Right lobe of liver (tissue), 6 donors: ENCODE measurements at regions not wholly inside any gene's neighbourhood (a gene's known extent, or its start where the extent isn't known, plus 50 kb on each side); places are given as distances from the start of the nearest gene placed in this dataset.

Experiments used
- ATAC-seq, 4 donors: fragments of 200-7000 bp; cut with Tn5 transposase; one replicate each; pipeline ENCODE4 v1.9.1; 2020; ENCODE audit warnings: mild to moderate bottlenecking in 4 of 4, moderate library complexity in 4 of 4
- DNase-seq, 3 donors: peaks; one replicate each; pipeline ENCODE4 v3.0.0-alpha.2; 2020
- H3K27ac ChIP-seq, 3 donors: fragments of 200-600 bp; one replicate each; pipeline ENCODE4 v1.8.0; 2022
- H3K27me3 ChIP-seq, 2 donors: fragments of 200-600 bp; one replicate each; pipeline ENCODE4 v1.8.0; 2022
- H3K36me3 ChIP-seq, 4 donors: fragments of 200-600 bp; sonication (generic) in 1 of 4; one replicate each; pipeline versions ENCODE4 v1.5.1 to v1.8.0; 2017 to 2022; ENCODE audit warnings: control low read depth in 1 of 4
- H3K4me1 ChIP-seq, 4 donors: fragments of 200-600 bp; sonication (generic) in 1 of 4; one replicate each; pipeline versions ENCODE4 v1.5.1 to v1.8.0; 2017 to 2022; ENCODE audit warnings: control low read depth in 1 of 4
- H3K4me3 ChIP-seq, 3 donors: fragments of 200-600 bp; one replicate each; pipeline ENCODE4 v1.8.0; 2022
- H3K9me3 ChIP-seq, 4 donors: fragments of 200-600 bp; sonication (generic) in 1 of 4; one replicate each; pipeline versions ENCODE4 v1.5.1 to v1.8.0; 2017 to 2022; ENCODE audit warnings: control low read depth in 1 of 4
- POLR2A ChIP-seq: fragments of 450-650 bp; IDR thresholded peaks from one replicate; pipeline ENCODE4 v1.6.1; 2017; ENCODE audit warnings: antibody characterized with exemption, mild to moderate bottlenecking
- WGBS: methylation state at CpG from one replicate; pipeline ENCODE4 v1.1.6; 2018; ENCODE audit warnings: low coverage, low lambda C conversion rate; ENCODE audit not compliant: insufficient coverage; ENCODE audit errors: missing lambda C conversion rate; 5-methylcytosine and 5-hydroxymethylcytosine counted together
- intact Hi-C, 2 donors: fragments of 100-400 bp; cut with DNase I; formaldehyde crosslinking; loops; one replicate each; pipeline versions ENCODE4 v1.11.2 to v1.14.1; 2022
- TF ChIP-seq, protein P1 (sequence below), 4 donors: fragments of 200-600 bp in 3 of 4; fragments of 450-650 bp in 1 of 4; IDR thresholded peaks; one replicate each; pipeline versions ENCODE4 v1.5.1 to v1.8.0; 2016 to 2022; ENCODE audit warnings: antibody characterized with exemption in 4 of 4, mild to moderate bottlenecking in 2 of 4
- donor health status: DM: no; HTN: yes; CAD: no.
- donor health status: DM: no; HTN: no; CAD: no.
- donor health status: DM: no; HTN: no; CAD: no.
- donor health status: DM: no; HTN: yes; CAD: no.
- donor health status: DM: no; HTN: yes; CAD: no.

DNA sequence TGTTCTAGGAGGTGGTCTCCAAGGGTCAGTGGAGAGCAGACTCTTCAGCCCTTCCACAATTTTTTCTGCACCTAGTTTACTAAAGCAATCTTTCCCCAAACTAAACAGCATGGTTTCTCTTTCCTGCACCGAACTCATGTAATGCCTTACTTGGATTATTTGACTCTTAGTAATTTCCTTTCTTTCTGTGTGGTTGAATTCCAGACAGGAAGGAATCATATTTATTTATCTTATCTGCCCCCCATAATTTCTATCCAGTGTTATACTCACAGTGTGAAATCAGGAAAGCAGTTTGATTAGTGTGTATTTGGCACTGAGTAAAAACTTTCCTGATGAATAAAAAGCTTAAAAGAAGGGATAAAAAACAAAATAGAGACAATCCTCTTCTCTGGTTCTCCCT, 140.3 kb upstream of the STMND1 start:
- Histone ChIP-seq H3K4me1 (peaks cover 0 to 7% (median 3%) of the 10 kb centered on the region in 4 donors), H3K4me3 (no peak overlapping the region), H3K27ac (no peak overlapping the region), H3K27me3 (no peaks in the 10 kb centered on the region), H3K9me3 (no peaks in the 10 kb centered on the region), H3K36me3 (no peaks in the 10 kb centered on the region)
- DNase-seq (no peak), ATAC-seq (no peak)
- TF ChIP-seq POLR2A: no peak
- TF ChIP-seq, protein P1, sequence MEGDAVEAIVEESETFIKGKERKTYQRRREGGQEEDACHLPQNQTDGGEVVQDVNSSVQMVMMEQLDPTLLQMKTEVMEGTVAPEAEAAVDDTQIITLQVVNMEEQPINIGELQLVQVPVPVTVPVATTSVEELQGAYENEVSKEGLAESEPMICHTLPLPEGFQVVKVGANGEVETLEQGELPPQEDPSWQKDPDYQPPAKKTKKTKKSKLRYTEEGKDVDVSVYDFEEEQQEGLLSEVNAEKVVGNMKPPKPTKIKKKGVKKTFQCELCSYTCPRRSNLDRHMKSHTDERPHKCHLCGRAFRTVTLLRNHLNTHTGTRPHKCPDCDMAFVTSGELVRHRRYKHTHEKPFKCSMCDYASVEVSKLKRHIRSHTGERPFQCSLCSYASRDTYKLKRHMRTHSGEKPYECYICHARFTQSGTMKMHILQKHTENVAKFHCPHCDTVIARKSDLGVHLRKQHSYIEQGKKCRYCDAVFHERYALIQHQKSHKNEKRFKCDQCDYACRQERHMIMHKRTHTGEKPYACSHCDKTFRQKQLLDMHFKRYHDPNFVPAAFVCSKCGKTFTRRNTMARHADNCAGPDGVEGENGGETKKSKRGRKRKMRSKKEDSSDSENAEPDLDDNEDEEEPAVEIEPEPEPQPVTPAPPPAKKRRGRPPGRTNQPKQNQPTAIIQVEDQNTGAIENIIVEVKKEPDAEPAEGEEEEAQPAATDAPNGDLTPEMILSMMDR (IDR thresholded peaks at IDR 0.05): no peak
- 73% methylated on average over 1 of the region's 1 CpG for WGBS
- intact Hi-C loops: no loop called here

DNA sequence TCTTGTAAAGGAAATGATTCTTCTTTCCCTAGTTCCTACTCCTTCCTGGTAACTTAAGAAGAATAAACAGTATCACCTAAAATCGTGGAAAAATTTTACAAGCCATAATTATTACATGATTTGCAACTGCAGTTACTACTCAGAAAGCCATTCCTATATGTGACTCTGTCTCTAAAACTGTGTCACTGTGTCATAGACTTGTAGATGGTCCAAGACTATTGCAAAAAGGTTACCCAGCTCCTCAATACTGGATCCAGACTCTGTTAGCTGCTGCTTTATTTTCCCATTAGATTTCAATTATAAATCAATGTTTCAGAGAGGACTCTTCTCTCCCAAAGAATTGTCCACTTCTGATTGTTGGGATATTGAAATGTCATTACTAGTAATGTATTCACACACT, 142.1 kb upstream of the STMND1 start:
- Histone ChIP-seq H3K4me3 (no peak overlapping the region), H3K27me3 (no peaks in the 10 kb centered on the region), H3K27ac (no peak overlapping the region), H3K4me1 (peaks cover 0 to 6% (median 1%) of the 10 kb centered on the region in 4 donors), H3K36me3 (no peaks in the 10 kb centered on the region), H3K9me3 (no peaks in the 10 kb centered on the region)
- intact Hi-C loops: no loop called here
- WGBS: 60% methylated on average over 1 of the region's 1 CpG
- DNase-seq (no peak), ATAC-seq (no peak)
- TF ChIP-seq, protein P1 (IDR thresholded peaks at IDR 0.05): no peak

DNA sequence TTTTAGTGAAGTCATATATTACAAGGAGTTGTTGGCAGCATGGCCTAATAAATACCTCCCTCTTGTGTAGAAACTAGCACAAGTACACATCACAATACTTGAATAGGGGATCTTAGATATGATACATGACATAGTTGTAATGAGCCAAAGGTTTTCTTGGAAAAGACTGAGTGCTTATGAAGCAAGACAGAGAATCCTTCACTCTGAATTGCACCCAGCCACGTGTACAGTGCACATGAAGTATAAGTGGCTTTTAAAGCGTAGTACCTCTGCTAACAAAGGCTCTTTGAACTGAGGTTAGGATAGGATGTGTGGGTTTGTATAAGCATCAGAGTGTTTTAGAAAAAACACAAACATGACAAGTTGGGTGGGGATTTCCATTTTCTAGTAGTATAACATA, 145.5 kb upstream of the STMND1 start:
- intact Hi-C loops: no loop called here
- Histone ChIP-seq H3K9me3 (no peaks in the 10 kb centered on the region), H3K27me3 (no peaks in the 10 kb centered on the region), H3K36me3 (no peaks in the 10 kb centered on the region), H3K4me3 (no peak overlapping the region), H3K27ac (no peak overlapping the region), H3K4me1 (no peaks in the 10 kb centered on the region)
- DNase-seq (no peak), ATAC-seq (no peak)
- TF ChIP-seq, protein P1 (IDR thresholded peaks at IDR 0.05): no peak
- 60% methylated on average over 2 of the region's 2 CpGs for WGBS

- WGBS: 78% methylated on average over 5 of the region's 5 CpGs
Observed at GRCh38 chr6:16955899-16956298, 146.0 kb upstream of the STMND1 start.

More at GRCh38 chr6:16955899-16956298, 146.0 kb upstream of the STMND1 start:
- H3K36me3 ChIP-seq: no peaks in the 10 kb centered on the region
- intact Hi-C loops: no loop called here
- no peaks in the 10 kb centered on the region for H3K4me1 ChIP-seq
- TF ChIP-seq, protein P1 (IDR thresholded peaks at IDR 0.05): no peak
- no peak for TF ChIP-seq POLR2A
- ATAC-seq: no peak
- H3K27me3 ChIP-seq: no peaks in the 10 kb centered on the region
- DNase-seq: no peak
- no peaks in the 10 kb centered on the region for H3K9me3 ChIP-seq
- no peak overlapping the region for H3K27ac ChIP-seq
- no peak overlapping the region for H3K4me3 ChIP-seq
